ENCODE measurements at regions not wholly inside any gene's neighbourhood (a gene's known extent, or its start where the extent isn't known, plus 50 kb on each side); places are given as distances from the start of the nearest gene placed in this dataset.

DNA sequence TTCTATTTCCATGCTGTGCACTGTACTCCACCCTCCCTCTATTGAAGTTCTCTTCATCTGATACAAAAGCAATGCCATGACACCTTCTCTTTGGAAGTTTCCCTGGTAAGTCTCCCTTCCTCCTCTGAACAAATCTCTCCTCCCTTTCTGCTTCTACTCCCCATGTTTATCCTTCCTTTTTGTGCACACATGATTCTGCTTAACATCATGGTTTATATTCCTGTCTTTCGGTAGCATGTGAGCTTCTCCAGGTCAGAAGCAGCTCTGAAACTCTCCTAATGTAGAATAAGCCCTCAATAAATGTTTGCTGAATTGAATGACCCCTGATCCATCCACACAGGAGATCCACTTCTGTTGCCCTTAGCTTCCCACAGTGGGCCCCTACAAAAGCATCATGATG, 328.6 kb downstream of the PLPP3 start:
- H3K9ac ChIP-seq (ENCODE audit: extremely low read depth, insufficient read length, low read length) = no peak overlapping the region
- H3K56ac ChIP-seq (ENCODE audit: insufficient read length, low read depth, low read length) = no peak overlapping the region
- no peaks in the 10 kb centered on the region for H3K23me2 ChIP-seq (ENCODE audit: insufficient read length, low read depth, low read length, poor library complexity, severe bottlenecking)
- H3K9me3 ChIP-seq (ENCODE audit: control insufficient read depth, low read depth, low read length) = no peaks in the 10 kb centered on the region
- TF ChIP-seq, protein P1, sequence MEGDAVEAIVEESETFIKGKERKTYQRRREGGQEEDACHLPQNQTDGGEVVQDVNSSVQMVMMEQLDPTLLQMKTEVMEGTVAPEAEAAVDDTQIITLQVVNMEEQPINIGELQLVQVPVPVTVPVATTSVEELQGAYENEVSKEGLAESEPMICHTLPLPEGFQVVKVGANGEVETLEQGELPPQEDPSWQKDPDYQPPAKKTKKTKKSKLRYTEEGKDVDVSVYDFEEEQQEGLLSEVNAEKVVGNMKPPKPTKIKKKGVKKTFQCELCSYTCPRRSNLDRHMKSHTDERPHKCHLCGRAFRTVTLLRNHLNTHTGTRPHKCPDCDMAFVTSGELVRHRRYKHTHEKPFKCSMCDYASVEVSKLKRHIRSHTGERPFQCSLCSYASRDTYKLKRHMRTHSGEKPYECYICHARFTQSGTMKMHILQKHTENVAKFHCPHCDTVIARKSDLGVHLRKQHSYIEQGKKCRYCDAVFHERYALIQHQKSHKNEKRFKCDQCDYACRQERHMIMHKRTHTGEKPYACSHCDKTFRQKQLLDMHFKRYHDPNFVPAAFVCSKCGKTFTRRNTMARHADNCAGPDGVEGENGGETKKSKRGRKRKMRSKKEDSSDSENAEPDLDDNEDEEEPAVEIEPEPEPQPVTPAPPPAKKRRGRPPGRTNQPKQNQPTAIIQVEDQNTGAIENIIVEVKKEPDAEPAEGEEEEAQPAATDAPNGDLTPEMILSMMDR (conservative IDR thresholded peaks at IDR 0.05) = no peak
- no peak overlapping the region for H3K4me3 Mint-ChIP-seq
- no peak overlapping the region for H3K4me2 ChIP-seq (ENCODE audit: insufficient read depth, insufficient read length, low read length)
- H3K9me3 Mint-ChIP-seq = no peaks in the 10 kb centered on the region; a peak in 1 of 5 replicates
- no peak overlapping the region for H2BK120ac ChIP-seq (ENCODE audit: low read depth, low read length, poor library complexity, severe bottlenecking)
- H2BK20ac ChIP-seq (ENCODE audit: low read depth, low read length, poor library complexity, severe bottlenecking) = no peak overlapping the region
- no peak overlapping the region for H3K18ac ChIP-seq (ENCODE audit: insufficient read length, low read depth, low read length)
- H3K27ac Mint-ChIP-seq = no peak overlapping the region
- H3K27me3 ChIP-seq (ENCODE audit: insufficient read depth, low read length) = no peaks in the 10 kb centered on the region
- no peak for DNase-seq
- no peak overlapping the region for H2BK12ac ChIP-seq (ENCODE audit: insufficient read length, low read depth, low read length)
- no peak overlapping the region for H3K4ac ChIP-seq (ENCODE audit: low read depth, low read length)
- H4K20me1 ChIP-seq (ENCODE audit: control insufficient read depth, insufficient read depth, insufficient read length) = no peaks in the 10 kb centered on the region
- no peaks in the 10 kb centered on the region for H3K36me3 Mint-ChIP-seq (ENCODE audit: insufficient read depth in 1 of 3, low read depth in 3 of 3)
- no peak overlapping the region for H2AFZ ChIP-seq (ENCODE audit: low read length)
- H4K8ac ChIP-seq (replicated peaks; ENCODE audit: insufficient read length, low read depth, low read length) = no peak overlapping the region
- H3K79me1 ChIP-seq (ENCODE audit: insufficient read depth, low read depth, low read length, poor library complexity, severe bottlenecking) = no peaks in the 10 kb centered on the region
- H2BK15ac ChIP-seq (ENCODE audit: low read depth, low read length) = no peak overlapping the region
- no CpG with 5 or more reads among the region's 1 CpG for WGBS (ENCODE audit: extremely low coverage, insufficient read length, low lambda C conversion rate)
- H4K91ac ChIP-seq (ENCODE audit: insufficient read length, low read depth, low read length) = no peak overlapping the region
- H3K14ac ChIP-seq (ENCODE audit: insufficient read depth, low read length) = no peak overlapping the region
- no peak overlapping the region for H2BK5ac ChIP-seq (ENCODE audit: insufficient read length, low read length)
- no peak overlapping the region for H3T11ph ChIP-seq (ENCODE audit: low read length)
- no peaks in the 10 kb centered on the region for H3K4me1 ChIP-seq (ENCODE audit: insufficient read depth, low read length)
- H3K27ac ChIP-seq (ENCODE audit: insufficient read length, low read depth, low read length) = no peak overlapping the region
- no peak overlapping the region for H4K5ac ChIP-seq (ENCODE audit: insufficient read length, low read depth, low read length)
- H3K79me2 ChIP-seq (ENCODE audit: insufficient read depth, low read length) = no peaks in the 10 kb centered on the region
- H3K27me3 Mint-ChIP-seq (ENCODE audit: low read depth) = no peaks in the 10 kb centered on the region
- H3K23ac ChIP-seq (ENCODE audit: insufficient read length, low read depth, low read length) = no peak overlapping the region
- peaks cover 2 to 3% of the 10 kb centered on the region in 2 experiments; a peak in 3 of 4 replicates for H3K4me1 Mint-ChIP-seq
- H2AK5ac ChIP-seq (ENCODE audit: insufficient read length, low read length) = no peak overlapping the region

Measured in H9 (cell line).